ENCODE measurements at regions not wholly inside any gene's neighbourhood (a gene's known extent, or its start where the extent isn't known, plus 50 kb on each side); places are given as distances from the start of the nearest gene placed in this dataset.

DNA sequence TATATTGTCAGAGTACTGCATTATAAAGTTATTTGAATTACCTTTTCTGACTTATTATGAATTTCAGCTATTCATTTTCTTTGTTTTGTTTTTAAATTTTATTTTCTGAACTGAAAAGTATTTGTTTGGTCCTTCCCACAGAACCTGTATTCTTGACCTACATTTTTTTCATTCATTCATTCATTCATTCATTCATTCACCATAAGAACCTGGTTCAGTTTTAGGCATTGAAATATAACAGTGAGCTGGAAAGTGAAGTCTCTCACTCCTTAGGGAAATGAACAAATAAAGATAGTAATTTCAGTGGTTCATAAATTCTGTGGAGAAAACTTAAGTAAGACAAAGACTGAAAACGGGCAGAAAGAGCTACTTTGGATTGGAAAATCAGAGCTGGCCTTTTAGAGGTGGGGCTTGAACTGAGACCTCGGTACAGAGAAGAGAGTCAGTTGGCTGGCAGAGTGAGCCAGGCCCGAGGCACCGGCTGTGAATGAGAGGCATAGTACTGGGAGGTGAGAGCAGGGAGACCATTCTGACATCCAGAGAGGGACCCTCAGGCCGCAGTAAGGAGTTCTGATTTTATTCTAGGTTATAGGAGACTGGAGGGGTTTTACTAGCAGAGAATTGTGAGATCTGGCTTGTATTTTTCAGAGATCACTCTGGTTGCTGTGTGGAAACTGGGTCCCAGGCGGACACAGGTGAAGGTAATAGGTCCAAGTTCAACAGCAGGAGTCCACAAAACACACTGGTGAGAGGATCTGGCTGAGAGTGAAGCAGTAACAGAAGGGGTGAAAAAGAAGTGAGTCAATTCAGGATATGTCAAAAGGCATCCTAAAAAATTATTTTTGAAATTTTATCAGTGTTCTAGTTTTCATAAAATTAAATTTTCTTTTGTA, 75.8 kb upstream of the FN1 start:
- TF ChIP-seq, protein P1, sequence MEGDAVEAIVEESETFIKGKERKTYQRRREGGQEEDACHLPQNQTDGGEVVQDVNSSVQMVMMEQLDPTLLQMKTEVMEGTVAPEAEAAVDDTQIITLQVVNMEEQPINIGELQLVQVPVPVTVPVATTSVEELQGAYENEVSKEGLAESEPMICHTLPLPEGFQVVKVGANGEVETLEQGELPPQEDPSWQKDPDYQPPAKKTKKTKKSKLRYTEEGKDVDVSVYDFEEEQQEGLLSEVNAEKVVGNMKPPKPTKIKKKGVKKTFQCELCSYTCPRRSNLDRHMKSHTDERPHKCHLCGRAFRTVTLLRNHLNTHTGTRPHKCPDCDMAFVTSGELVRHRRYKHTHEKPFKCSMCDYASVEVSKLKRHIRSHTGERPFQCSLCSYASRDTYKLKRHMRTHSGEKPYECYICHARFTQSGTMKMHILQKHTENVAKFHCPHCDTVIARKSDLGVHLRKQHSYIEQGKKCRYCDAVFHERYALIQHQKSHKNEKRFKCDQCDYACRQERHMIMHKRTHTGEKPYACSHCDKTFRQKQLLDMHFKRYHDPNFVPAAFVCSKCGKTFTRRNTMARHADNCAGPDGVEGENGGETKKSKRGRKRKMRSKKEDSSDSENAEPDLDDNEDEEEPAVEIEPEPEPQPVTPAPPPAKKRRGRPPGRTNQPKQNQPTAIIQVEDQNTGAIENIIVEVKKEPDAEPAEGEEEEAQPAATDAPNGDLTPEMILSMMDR (conservative IDR thresholded peaks at IDR 0.05), result no peak
- H3K27ac ChIP-seq, result no peak overlapping the region

DNA sequence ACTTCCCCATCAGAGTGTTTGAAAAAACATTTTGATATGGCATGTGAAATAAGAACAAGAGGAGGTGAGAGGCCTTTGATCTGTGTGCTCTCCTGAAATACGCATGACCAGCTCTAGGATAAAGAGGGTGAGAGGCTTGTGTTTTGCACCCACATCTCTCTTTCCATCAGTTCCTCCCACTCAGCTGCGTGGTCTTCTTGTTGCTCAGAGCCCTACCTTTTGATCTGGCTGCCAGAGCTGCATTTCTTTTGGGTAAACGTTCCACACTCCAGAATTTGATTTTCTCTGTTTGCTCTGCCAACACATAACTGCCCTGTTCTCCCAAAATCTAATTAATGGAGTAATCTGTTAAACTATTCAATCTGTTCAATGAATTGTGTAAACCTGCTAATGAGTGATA, 72.0 kb upstream of the FN1 start:
- TF ChIP-seq, protein P1 (conservative IDR thresholded peaks at IDR 0.05), result no peak
- no peak overlapping the region for H3K27ac ChIP-seq

DNA sequence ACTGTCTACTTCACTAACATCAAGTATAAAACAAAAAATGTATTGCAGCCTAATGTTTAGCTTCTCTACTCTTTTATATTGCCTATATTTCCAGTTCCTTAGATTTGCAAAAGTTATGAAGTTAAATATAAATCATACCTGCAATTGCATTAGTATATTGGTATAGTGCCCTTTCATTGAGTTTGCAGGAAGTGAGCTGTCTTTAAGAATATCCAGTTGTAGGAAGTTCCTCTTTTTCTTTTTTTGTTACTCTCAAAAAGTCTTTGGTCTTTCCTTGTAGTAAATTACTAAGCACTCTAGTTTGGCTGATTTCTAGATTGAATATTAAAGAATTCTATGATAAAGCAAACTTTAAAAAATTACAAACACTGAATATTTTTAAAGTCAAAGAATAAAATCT, 71.3 kb upstream of the FN1 start:
- H3K27ac ChIP-seq, result no peak overlapping the region
- TF ChIP-seq, protein P1 (conservative IDR thresholded peaks at IDR 0.05), result no peak

DNA sequence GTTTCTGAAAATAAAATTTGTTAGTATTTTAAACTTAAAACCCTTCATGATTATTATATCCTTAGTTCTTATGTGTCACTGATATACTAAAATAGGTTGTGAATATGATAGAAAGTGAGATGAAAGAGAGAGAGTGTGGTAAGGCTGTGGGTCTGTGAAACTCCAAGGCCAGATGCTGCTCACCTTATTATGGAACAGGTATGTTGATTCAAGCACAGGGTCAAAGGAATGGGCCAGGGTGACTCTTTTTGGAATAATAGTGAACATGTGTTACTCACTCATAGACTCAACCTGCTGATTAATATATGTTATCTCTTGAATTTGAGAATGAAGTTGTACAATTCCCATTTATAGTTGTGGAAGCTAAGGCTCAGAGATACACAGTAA, 70.7 kb upstream of the FN1 start:
- no peak overlapping the region for H3K27ac ChIP-seq
- TF ChIP-seq, protein P1 (conservative IDR thresholded peaks at IDR 0.05), result no peak

DNA sequence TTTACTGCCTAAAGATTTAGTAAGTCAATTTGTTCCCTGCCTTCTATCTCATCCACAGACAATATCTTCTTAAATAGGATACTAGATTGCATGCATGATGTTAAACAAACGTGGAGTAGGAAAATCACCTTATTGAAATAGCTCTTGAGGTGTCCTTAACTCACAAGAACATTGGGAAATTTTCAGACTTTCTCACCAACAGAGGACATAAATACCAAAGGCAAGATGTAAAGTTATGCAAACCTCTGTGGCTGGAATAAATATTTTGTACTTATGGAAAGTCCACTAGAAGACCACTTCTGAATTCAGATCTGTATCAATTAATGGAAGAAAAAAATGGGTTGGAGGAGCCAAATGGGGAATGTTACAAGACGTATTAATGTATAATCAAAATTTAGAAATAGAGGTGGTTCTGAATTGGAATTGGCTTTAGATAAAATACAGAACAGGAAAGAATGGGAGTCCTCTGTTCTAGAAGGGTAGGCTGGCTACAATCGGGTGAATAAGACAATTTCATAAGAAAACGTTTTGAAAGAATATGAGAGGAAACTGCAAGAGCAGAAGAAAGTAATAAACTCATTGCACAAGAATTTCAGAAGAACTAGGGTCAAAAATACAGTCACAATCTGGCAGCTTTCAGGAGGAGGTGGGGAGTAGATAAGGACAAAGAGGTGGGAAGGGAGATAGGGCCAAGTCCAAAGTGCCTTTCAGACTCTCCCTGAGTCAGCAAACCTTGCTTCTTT, 69.3 kb upstream of the FN1 start:
- H3K27ac ChIP-seq, result no peak overlapping the region
- TF ChIP-seq, protein P1 (conservative IDR thresholded peaks at IDR 0.05), result no peak

DNA sequence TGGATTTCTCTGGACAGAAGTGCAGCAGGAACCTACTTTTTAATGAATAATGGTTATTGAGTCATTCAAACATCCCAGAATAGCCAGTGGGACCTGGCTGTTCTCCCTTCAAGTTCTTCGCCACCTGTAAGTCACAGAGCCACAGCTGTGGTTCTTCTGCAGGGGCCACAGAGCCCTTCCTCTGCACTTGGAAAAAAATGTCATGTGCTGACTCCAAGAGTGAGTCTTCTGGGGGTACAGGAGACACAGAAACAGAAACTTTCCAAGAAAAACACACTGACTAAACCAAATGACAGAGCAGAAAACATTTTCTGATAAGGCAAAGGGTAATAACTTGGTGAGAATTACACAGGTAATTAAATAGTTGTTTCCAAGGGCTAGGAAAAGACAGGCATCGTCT, 68.7 kb upstream of the FN1 start:
- H3K27ac ChIP-seq, result no peak overlapping the region

DNA sequence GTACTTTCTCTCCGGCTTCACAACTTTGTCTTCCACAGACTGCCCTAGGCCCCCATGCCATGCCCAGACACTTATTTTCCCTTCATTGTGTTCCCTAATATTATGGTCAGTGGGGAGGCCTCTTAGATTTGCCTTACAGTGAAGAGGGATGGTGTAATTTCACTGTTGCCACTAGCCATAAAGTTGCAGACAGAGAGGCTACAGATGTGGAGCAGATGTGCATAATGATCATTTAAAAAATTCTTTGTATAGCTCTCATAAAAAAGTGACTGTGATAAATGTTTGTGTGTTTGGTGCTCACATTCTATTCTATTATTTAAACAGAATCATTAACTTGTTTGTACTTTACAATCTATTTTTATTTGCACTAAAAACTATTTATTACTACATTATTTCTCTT, 67.5 kb upstream of the FN1 start:
- TF ChIP-seq, protein P1 (conservative IDR thresholded peaks at IDR 0.05), result no peak

More for the DNA sequence above, 68.7 kb upstream of the FN1 start:
- TF ChIP-seq, protein P1 (conservative IDR thresholded peaks at IDR 0.05), result no peak

More for the DNA sequence above, 67.5 kb upstream of the FN1 start:
- H3K27ac ChIP-seq, result no peak overlapping the region

Measured in VCaP (cell line).